HCT116 (cell line): ENCODE measurements at regions not wholly inside any gene's neighbourhood (a gene's known extent, or its start where the extent isn't known, plus 50 kb on each side); places are given as distances from the start of the nearest gene placed in this dataset.

Experiments used
- EZH2 ChIP-seq: fragments of 200-600 bp; sonication (generic); IDR thresholded peaks from 2 replicates; pipeline ENCODE4 v1.6.1; 2017; ENCODE audit warnings: antibody characterized with exemption, mixed run types
- FOSL1 ChIP-seq: IDR thresholded peaks from 2 replicates; pipeline ENCODE4 v1.6.1; 2012; ENCODE audit warnings: low read depth
- JUND ChIP-seq: IDR thresholded peaks from 2 replicates; pipeline ENCODE4 v1.6.1; 2012
- POLR2A ChIP-seq: IDR thresholded peaks from 2 replicates; pipeline ENCODE4 v1.7.0; 2011; ENCODE audit warnings: borderline replicate concordance; ENCODE audit not compliant: insufficient read depth, insufficient read length; ENCODE audit errors: extremely low read depth
- POLR2AphosphoS5 ChIP-seq: IDR thresholded peaks from 2 replicates; pipeline ENCODE4 v1.6.1; 2011; ENCODE audit warnings: mild to moderate bottlenecking, low read depth, low read length, moderate library complexity
- RAD21 ChIP-seq: IDR thresholded peaks from 2 replicates; pipeline ENCODE4 v1.6.1; 2012; ENCODE audit warnings: low read depth, mild to moderate bottlenecking
- SIN3A ChIP-seq: IDR thresholded peaks from 2 replicates; pipeline ENCODE4 v1.6.1; 2012; ENCODE audit warnings: low read depth
- SP1 ChIP-seq: IDR thresholded peaks from 2 replicates; pipeline ENCODE4 v1.6.1; 2012; ENCODE audit warnings: low read depth
- TCF7L2 ChIP-seq: IDR thresholded peaks from 2 replicates; pipeline ENCODE4 v1.7.0; 2011; ENCODE audit warnings: borderline replicate concordance, inconsistent platforms; ENCODE audit not compliant: insufficient read depth, insufficient read length; ENCODE audit errors: extremely low read depth
- YY1 ChIP-seq: IDR thresholded peaks from 2 replicates; pipeline ENCODE4 v1.6.1; 2011; ENCODE audit warnings: low read length, low read depth, moderate library complexity, mild to moderate bottlenecking; ENCODE audit not compliant: insufficient replicate concordance; ENCODE audit errors: extremely low read depth
- TF ChIP-seq, protein P1 (sequence below): IDR thresholded peaks from 2 replicates; pipeline ENCODE4 v1.6.1; 2012
- TF ChIP-seq, protein P2 (sequence below), 3 experiments: fragments of 200-600 bp in 1 of 3; sonication (generic) in 1 of 3; IDR thresholded peaks in 2 of 3; conservative IDR thresholded peaks in 1 of 3; 2 replicates each; pipeline ENCODE4 v1.5.1; 2012 to 2017; ENCODE audit warnings: low read depth in 2 of 3, low read length in 2 of 3, antibody characterized with exemption in 1 of 3, borderline replicate concordance in 1 of 3, control low read depth in 1 of 3, mild to moderate bottlenecking in 1 of 3, mixed read lengths in 1 of 3, mixed run types in 1 of 3, moderate library complexity in 1 of 3; ENCODE audit not compliant: insufficient read depth in 1 of 3
- TF ChIP-seq, protein P3 (sequence below): IDR thresholded peaks from 2 replicates; pipeline ENCODE4 v1.6.1; 2012

DNA sequence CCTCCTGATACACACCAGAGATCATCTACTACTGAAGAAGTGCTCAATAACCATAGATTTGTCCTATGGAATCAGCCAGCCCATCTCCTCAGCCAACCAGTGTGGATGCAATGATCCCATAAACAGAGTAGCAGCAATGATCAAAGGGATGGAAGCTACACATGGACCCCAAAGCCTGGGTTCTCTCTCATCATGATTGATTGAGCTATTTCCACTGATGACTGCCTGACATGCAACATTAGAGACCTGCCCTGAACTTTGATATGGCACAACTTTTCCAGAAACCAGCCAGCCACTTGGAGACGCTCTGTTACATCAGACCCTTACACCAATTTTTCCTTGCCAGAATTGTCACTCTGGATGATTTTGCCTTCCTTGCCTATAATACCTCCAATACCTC lies 471.6 kb downstream of the BUD13 start:
- TF ChIP-seq POLR2AphosphoS5 (no peak), YY1 (no peak), RAD21 (no peak), TCF7L2 (no peak), SIN3A (no peak), SP1 (no peak), JUND (no peak), EZH2 (no peak), POLR2A (no peak), FOSL1 (no peak)
- TF ChIP-seq, protein P1, sequence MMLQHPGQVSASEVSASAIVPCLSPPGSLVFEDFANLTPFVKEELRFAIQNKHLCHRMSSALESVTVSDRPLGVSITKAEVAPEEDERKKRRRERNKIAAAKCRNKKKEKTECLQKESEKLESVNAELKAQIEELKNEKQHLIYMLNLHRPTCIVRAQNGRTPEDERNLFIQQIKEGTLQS = no peak
- TF ChIP-seq, protein P2, sequence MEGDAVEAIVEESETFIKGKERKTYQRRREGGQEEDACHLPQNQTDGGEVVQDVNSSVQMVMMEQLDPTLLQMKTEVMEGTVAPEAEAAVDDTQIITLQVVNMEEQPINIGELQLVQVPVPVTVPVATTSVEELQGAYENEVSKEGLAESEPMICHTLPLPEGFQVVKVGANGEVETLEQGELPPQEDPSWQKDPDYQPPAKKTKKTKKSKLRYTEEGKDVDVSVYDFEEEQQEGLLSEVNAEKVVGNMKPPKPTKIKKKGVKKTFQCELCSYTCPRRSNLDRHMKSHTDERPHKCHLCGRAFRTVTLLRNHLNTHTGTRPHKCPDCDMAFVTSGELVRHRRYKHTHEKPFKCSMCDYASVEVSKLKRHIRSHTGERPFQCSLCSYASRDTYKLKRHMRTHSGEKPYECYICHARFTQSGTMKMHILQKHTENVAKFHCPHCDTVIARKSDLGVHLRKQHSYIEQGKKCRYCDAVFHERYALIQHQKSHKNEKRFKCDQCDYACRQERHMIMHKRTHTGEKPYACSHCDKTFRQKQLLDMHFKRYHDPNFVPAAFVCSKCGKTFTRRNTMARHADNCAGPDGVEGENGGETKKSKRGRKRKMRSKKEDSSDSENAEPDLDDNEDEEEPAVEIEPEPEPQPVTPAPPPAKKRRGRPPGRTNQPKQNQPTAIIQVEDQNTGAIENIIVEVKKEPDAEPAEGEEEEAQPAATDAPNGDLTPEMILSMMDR (IDR thresholded peaks at IDR 0.05 in 2 of 3, conservative IDR thresholded peaks at IDR 0.05 in 1 of 3; ENCODE audit: borderline replicate concordance in 1 of 3, insufficient read depth in 1 of 3, low read depth in 2 of 3, low read length in 2 of 3) = no peak
- TF ChIP-seq, protein P3, sequence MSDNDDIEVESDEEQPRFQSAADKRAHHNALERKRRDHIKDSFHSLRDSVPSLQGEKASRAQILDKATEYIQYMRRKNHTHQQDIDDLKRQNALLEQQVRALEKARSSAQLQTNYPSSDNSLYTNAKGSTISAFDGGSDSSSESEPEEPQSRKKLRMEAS = no peak
